Mesenchymal stem cell (in vitro differentiated cells and primary cell): ENCODE measurements at regions not wholly inside any gene's neighbourhood (a gene's known extent, or its start where the extent isn't known, plus 50 kb on each side); places are given as distances from the start of the nearest gene placed in this dataset. TPM values are rescaled to one million over a fixed set of nuclear protein-coding genes. Genes with fewer than 3 reads are reported as not detected.

ENCODE experiments used
- DNase-seq: peaks from one replicate; pipeline ENCODE4 v3.0.0-alpha.2; 2013
- H2AFZ ChIP-seq: one replicate; pipeline ENCODE4 v1.6.1; 2013; ENCODE audit warnings: low read depth, mild to moderate bottlenecking, control low read depth, inconsistent platforms, low read length, moderate library complexity
- H2AK5ac ChIP-seq: 2 replicates; pipeline ENCODE4 v1.6.1; 2013; ENCODE audit warnings: low read length, moderate library complexity, mild to moderate bottlenecking, inconsistent platforms; ENCODE audit not compliant: severe bottlenecking
- H2BK120ac ChIP-seq: one replicate; pipeline ENCODE4 v1.6.1; 2013; ENCODE audit warnings: low read depth, mild to moderate bottlenecking, inconsistent platforms, low read length, moderate library complexity
- H2BK12ac ChIP-seq, 2 experiments: one replicate each; pipeline ENCODE4 v1.6.1; 2013; ENCODE audit warnings: inconsistent platforms in 2 of 2, low read length in 2 of 2, mild to moderate bottlenecking in 2 of 2, moderate library complexity in 2 of 2, control low read depth in 1 of 2
- H2BK15ac ChIP-seq: one replicate; pipeline ENCODE4 v1.6.1; 2013; ENCODE audit warnings: mild to moderate bottlenecking, low read depth, inconsistent platforms; ENCODE audit not compliant: poor library complexity, severe bottlenecking
- H2BK5ac ChIP-seq: 2 replicates; pipeline ENCODE4 v1.6.1; 2013; ENCODE audit warnings: low read depth, mild to moderate bottlenecking, low read length, control low read depth, inconsistent platforms; ENCODE audit not compliant: poor library complexity, severe bottlenecking
- H3K14ac ChIP-seq, 2 experiments: one replicate each; pipeline ENCODE4 v1.6.1; 2013; ENCODE audit warnings: inconsistent platforms in 2 of 2, low read length in 2 of 2, control low read depth in 1 of 2, mild to moderate bottlenecking in 1 of 2, moderate library complexity in 1 of 2
- H3K18ac ChIP-seq, 2 experiments: one replicate each; pipeline ENCODE4 v1.6.1; 2013; ENCODE audit warnings: inconsistent platforms in 2 of 2, low read length in 2 of 2, control low read depth in 1 of 2, low read depth in 1 of 2, mild to moderate bottlenecking in 1 of 2
- H3K23ac ChIP-seq, 2 experiments: one replicate each; pipeline ENCODE4 v1.6.1; 2013; ENCODE audit warnings: inconsistent platforms in 2 of 2, low read length in 2 of 2, mild to moderate bottlenecking in 2 of 2, moderate library complexity in 2 of 2, control low read depth in 1 of 2
- H3K27ac ChIP-seq: 2 replicates; pipeline ENCODE4 v1.5.1; 2013; ENCODE audit warnings: mild to moderate bottlenecking, moderate library complexity, low read length, control low read depth, inconsistent platforms; ENCODE audit not compliant: poor library complexity, severe bottlenecking
- H3K27me3 ChIP-seq, 2 experiments: 2 replicates each; pipeline versions ENCODE4 v1.6.1 to v1.7.0; 2013; ENCODE audit warnings: low read length in 2 of 2, mild to moderate bottlenecking in 2 of 2, moderate library complexity in 2 of 2, control low read depth in 1 of 2, inconsistent platforms in 1 of 2; ENCODE audit not compliant: control insufficient read depth in 1 of 2, insufficient read depth in 1 of 2
- H3K36me3 ChIP-seq, 2 experiments: 2 replicates each; pipeline versions ENCODE4 v1.6.1 to v1.7.0; 2013; ENCODE audit warnings: low read length in 2 of 2, control low read depth in 1 of 2, inconsistent platforms in 1 of 2, low read depth in 1 of 2, mild to moderate bottlenecking in 1 of 2; ENCODE audit not compliant: insufficient read depth in 2 of 2, control insufficient read depth in 1 of 2
- H3K4ac ChIP-seq, 2 experiments: one replicate each; pipeline ENCODE4 v1.6.1; 2013; ENCODE audit warnings: inconsistent platforms in 2 of 2, low read length in 2 of 2, mild to moderate bottlenecking in 2 of 2, moderate library complexity in 2 of 2, control low read depth in 1 of 2, low read depth in 1 of 2
- H3K4me1 ChIP-seq: 2 replicates; pipeline ENCODE4 v1.6.1; 2013; ENCODE audit warnings: low read depth, low read length, control low read depth; ENCODE audit not compliant: control insufficient read depth, insufficient read depth
- H3K4me2 ChIP-seq: 2 replicates; pipeline ENCODE4 v1.6.1; 2013; ENCODE audit warnings: low read length, mild to moderate bottlenecking, inconsistent platforms; ENCODE audit not compliant: poor library complexity, severe bottlenecking
- H3K4me3 ChIP-seq, 2 experiments: 2 replicates each; pipeline versions ENCODE4 v1.5.1 to v1.7.0; 2013; ENCODE audit warnings: low read length in 2 of 2, mild to moderate bottlenecking in 2 of 2, control low read depth in 1 of 2, low read depth in 1 of 2; ENCODE audit not compliant: insufficient read depth in 1 of 2
- H3K79me1 ChIP-seq: replicated peaks from 2 replicates; pipeline ENCODE4 v1.6.1; 2013; ENCODE audit warnings: mild to moderate bottlenecking, control low read depth, low read length, inconsistent platforms; ENCODE audit not compliant: poor library complexity, severe bottlenecking
- H3K9ac ChIP-seq: 2 replicates; pipeline ENCODE4 v1.7.0; 2013; ENCODE audit warnings: mild to moderate bottlenecking, low read length, moderate library complexity
- H3K9me3 ChIP-seq: 2 replicates; pipeline ENCODE4 v1.7.0; 2013; ENCODE audit warnings: mild to moderate bottlenecking, low read length; ENCODE audit not compliant: control insufficient read depth
- H4K8ac ChIP-seq: one replicate; pipeline ENCODE4 v1.6.1; 2013; ENCODE audit warnings: inconsistent platforms, mild to moderate bottlenecking, low read length, moderate library complexity
- H4K91ac ChIP-seq: one replicate; pipeline ENCODE4 v1.6.1; 2013; ENCODE audit warnings: mild to moderate bottlenecking, low read length, inconsistent platforms
- WGBS: methylation state at CpG from one replicate; pipeline ENCODE4 v1.1.7; 2013; ENCODE audit warnings: mixed read lengths; 5-methylcytosine and 5-hydroxymethylcytosine counted together
- small RNA-seq: library from polyadenylated mRNA; stranded (forward); fragments of <200 nt; extraction: miRNeasy Mini kit (QIAGEN cat#:217004); gene quantifications from one replicate; pipeline ENCODE3, GENCODE V24; 2013; ENCODE audit warnings: low read depth

DNA sequence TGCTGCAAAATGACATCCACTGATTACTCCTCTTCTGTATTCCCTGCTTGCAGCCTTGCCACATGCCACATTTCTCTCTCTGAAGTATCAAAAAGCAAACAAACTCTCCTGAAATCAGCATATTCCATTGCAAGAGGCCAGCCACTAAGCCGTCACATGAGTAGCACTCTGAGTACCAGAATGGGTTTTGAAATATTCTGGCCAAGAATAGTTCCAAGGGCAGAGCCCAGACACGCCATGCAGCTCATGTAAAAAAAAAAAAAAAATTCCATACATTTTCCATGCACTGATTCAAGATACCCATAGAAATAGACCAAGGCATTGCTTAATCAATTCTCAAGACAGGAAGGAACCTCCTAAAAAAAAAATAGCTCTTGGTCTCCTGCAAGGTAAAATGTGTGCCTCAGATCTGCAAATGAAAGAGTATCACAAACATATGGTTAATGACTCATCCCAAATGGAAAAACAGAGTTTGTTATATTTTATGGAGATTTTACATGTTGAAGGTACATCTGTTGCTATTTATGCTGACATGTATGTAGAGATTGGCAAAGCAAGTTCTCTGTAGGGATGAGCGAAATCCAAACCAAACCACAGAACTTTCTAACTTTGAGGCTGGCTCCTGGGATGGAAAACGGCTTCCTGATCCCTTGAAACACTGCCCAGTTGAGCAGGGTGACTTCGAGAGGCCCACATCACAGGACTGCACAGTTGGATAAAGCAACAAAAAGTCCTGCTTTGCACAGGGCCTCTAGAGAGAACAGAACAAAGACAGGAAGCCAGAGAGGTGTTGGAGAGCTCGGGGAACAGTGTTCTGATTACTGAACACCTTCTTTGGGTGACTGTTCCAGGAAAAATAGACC, 346.2 kb downstream of the ZNF521 start:
- WGBS: 75% methylated on average over 6 of the region's 6 CpGs
- no peak overlapping the region for H3K4me2 ChIP-seq
- no peak overlapping the region for H3K23ac ChIP-seq

DNA sequence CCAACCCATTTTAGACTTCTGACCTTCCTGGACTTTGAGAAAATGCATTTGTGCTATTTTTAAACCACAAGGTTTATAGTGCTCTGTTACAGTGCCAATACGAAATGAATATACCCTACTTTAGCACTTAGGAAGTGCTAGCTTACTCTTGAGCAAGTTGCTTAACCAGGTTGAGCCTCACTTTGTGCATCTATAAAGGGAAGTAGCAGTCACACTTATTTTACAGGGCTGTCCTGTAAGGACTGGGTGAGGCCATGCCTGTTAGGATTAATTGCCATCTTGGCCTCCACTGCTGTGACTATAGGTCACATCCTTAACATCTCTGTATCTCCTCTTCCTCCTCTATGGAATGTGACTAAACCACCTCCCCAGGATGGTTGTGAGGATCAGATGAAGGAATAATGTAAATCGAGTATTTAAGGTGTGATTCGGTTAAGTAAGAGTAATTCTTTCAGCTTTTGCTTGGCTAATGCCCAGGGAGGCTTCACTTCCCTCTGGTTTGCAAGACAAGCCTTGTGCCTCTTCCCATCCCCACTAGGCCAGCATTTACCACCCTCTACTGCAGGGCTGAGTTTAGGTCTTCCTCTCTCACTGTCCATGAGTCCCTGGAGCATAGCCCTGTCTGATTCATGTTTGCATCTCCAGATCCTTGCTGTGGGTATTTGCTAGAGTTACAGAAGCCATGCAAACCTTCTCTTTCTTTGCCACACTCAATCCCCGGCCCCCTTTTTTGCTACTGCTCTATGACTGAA, 341.2 kb downstream of the ZNF521 start:
- H3K9ac ChIP-seq: no peak overlapping the region
- H3K4me1 ChIP-seq: peaks cover 2% of the 10 kb centered on the region
- peaks cover 8% of the 10 kb centered on the region for H3K9me3 ChIP-seq
- no peak overlapping the region for H3K4ac ChIP-seq
- no peak overlapping the region for H2BK12ac ChIP-seq
- H3K36me3 ChIP-seq: no peaks in the 10 kb centered on the region
- H2AFZ ChIP-seq: no peak overlapping the region
- peaks cover 0 to 6% of the 10 kb centered on the region in 2 experiments for H3K27me3 ChIP-seq
- no peak overlapping the region for H2BK15ac ChIP-seq
- no peak for DNase-seq
- 80% methylated on average over 3 of the region's 4 CpGs for WGBS
- no peak overlapping the region for H4K91ac ChIP-seq
- no peak overlapping the region for H3K4me3 ChIP-seq
- no peak overlapping the region for H2BK120ac ChIP-seq
- H3K23ac ChIP-seq: no peak overlapping the region
- H3K79me1 ChIP-seq: no peaks in the 10 kb centered on the region
- no peak overlapping the region for H2BK5ac ChIP-seq
- H3K27ac ChIP-seq: no peak overlapping the region
- H2AK5ac ChIP-seq: no peak overlapping the region
- H4K8ac ChIP-seq: no peak overlapping the region
- no peak overlapping the region for H3K14ac ChIP-seq
- no peak overlapping the region for H3K4me2 ChIP-seq
- H3K18ac ChIP-seq: no peak overlapping the region

More for the DNA sequence above, 346.2 kb downstream of the ZNF521 start:
- Histone ChIP-seq H3K9ac (no peak overlapping the region), H2BK5ac (no peak overlapping the region), H2BK12ac (peak overlapping the region in 1 of 2 experiments; percentile 23), H3K79me1 (no peaks in the 10 kb centered on the region), H3K4me1 (peaks cover 2% of the 10 kb centered on the region), H3K4me3 (no peak overlapping the region), H3K27ac (no peak overlapping the region), H2BK15ac (no peak overlapping the region), H3K36me3 (no peaks in the 10 kb centered on the region), H4K8ac (peak overlapping the region; percentile 72), H4K91ac (peak overlapping the region; percentile 75), H3K27me3 (peaks cover 0 to 6% of the 10 kb centered on the region in 2 experiments), H3K4ac (no peak overlapping the region), H2BK120ac (no peak overlapping the region), H3K9me3 (peaks cover 8% of the 10 kb centered on the region), H3K14ac (no peak overlapping the region), H3K18ac (peak overlapping the region; percentile 18 to 54), H2AFZ (no peak overlapping the region), H2AK5ac (no peak overlapping the region)
- peak; percentile 90 for DNase-seq

Small RNAs in the stretch of these regions (small RNA-seq; reads per million reads assigned to genes)
- gene PPIAP57: not detected
